Activated CD4-positive, alpha-beta memory T cell treated with anti-CD3 and anti-CD28 coated beads for 36 hours (primary cell): ENCODE measurements at regions not wholly inside any gene's neighbourhood (a gene's known extent, or its start where the extent isn't known, plus 50 kb on each side); places are given as distances from the start of the nearest gene placed in this dataset.
A peak's percentile ranks its signal among the peaks of the same experiment; 100 is the strongest.
"Not testable (repeated sequence)": the region's sequence is repeated elsewhere in the genome, so short reads cannot be mapped to it uniquely, and the experiment has no call there.

ENCODE experiments used
- CTCF ChIA-PET: fragments of 350-600 bp; sonication (Branson Sonifier 250); formaldehyde crosslinking; loops from one replicate; lab custom pipeline; 2021; ENCODE audit warnings: antibody characterized with exemption, inconsistent platforms; lab: Charles Lee
- POLR2A ChIA-PET: fragments of 350-600 bp; sonication (Branson Sonifier 250); formaldehyde crosslinking; loops from one replicate; lab custom pipeline; 2021; ENCODE audit warnings: antibody characterized with exemption; lab: Charles Lee
- DNase-seq: peaks from one replicate; pipeline ENCODE4 v3.0.0-alpha.2; 2020
- H3K27ac Mint-ChIP-seq: one replicate; pipeline ENCODE4 v1.8.0; 2021; ENCODE audit warnings: mixed read lengths
- H3K27me3 Mint-ChIP-seq: one replicate; pipeline ENCODE4 v1.8.0; 2021; ENCODE audit warnings: mixed read lengths
- H3K36me3 Mint-ChIP-seq: one replicate; pipeline ENCODE4 v1.8.0; 2021; ENCODE audit warnings: mixed read lengths
- H3K4me1 Mint-ChIP-seq: one replicate; pipeline ENCODE4 v1.8.0; 2021; ENCODE audit warnings: low read depth, mixed read lengths
- H3K4me3 Mint-ChIP-seq: one replicate; pipeline ENCODE4 v1.8.0; 2021; ENCODE audit warnings: mild to moderate bottlenecking, mixed read lengths
- H3K9me3 Mint-ChIP-seq: one replicate; pipeline ENCODE4 v1.8.0; 2021; ENCODE audit warnings: mixed read lengths
- intact Hi-C: fragments of 100-400 bp; cut with micrococcal nuclease; formaldehyde crosslinking; loops from one replicate; pipeline ENCODE4 v1.15.1; 2023

DNA sequence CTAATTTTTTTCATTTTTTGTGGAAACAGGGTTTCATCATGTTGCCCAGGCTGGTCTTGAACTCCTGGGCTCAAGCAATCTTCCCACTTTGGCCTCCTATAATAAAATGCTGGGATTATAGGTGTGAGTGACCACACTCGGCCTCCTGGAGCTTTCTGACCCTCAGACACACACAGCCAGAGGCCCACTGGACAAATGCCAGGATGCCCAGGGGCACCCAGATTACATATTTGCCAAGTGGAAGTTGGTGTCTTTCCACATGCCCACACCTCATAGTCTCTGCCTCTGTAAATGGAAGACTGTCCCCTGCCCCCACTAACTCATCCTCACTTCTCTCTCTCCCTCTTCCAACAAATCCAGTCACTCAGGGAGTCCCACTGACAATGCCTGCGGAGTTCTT is 63.4 kb upstream of the LRP8 start:
- DNase-seq = no peak
- no peaks in the 10 kb centered on the region for H3K36me3 Mint-ChIP-seq
- POLR2A ChIA-PET = no interaction called here
- H3K27me3 Mint-ChIP-seq = no peaks in the 10 kb centered on the region
- peaks cover 2% of the 10 kb centered on the region for H3K4me1 Mint-ChIP-seq
- CTCF ChIA-PET = interaction anchor here (10.3 kb wide), 1 partner anchor 111 kb away, joined by 163 read pairs; no protein-coding TSS in a partner anchor
- H3K27ac Mint-ChIP-seq = no peak overlapping the region
- intact Hi-C loops = loop anchor here (5.0 kb wide), 1 partner anchor 99 kb away; no protein-coding TSS in a partner anchor
- no peak overlapping the region for H3K4me3 Mint-ChIP-seq
- peaks cover 3% of the 10 kb centered on the region for H3K9me3 Mint-ChIP-seq

DNA sequence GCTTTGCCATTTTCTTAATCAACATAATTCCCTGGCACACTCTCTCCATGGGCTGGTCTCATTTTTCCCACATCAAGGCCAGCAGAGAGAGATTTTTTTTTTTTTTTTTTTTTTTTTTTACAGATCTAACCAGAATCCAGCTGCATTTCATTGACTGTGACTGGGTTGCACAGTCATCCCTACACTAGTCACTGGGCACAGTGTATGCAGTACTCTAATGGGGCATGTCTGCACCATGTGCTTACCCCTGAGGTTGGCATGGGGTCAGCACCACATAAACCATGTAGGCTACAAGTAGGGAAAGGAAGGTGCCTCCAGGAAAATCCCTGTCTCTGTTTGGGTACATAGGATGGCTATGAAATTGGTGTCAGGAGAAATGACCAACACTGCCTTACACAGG is 64.1 kb upstream of the LRP8 start:
- Mint-ChIP-seq H3K27ac (no peak overlapping the region), H3K27me3 (no peaks in the 10 kb centered on the region), H3K36me3 (no peaks in the 10 kb centered on the region), H3K9me3 (peaks cover 3% of the 10 kb centered on the region), H3K4me3 (no peak overlapping the region), H3K4me1 (peaks cover 2% of the 10 kb centered on the region)
- ChIA-PET POLR2A (no interaction called here), CTCF (interaction anchor here (1.7 to 10.3 kb wide), 4 partner anchors 11 to 116 kb away, joined by 11 to 163 read pairs (median 24); no protein-coding TSS in a partner anchor)
- no peak for DNase-seq
- intact Hi-C loops = loop anchor here (5.0 kb wide), 1 partner anchor 100 kb away; no protein-coding TSS in a partner anchor

DNA sequence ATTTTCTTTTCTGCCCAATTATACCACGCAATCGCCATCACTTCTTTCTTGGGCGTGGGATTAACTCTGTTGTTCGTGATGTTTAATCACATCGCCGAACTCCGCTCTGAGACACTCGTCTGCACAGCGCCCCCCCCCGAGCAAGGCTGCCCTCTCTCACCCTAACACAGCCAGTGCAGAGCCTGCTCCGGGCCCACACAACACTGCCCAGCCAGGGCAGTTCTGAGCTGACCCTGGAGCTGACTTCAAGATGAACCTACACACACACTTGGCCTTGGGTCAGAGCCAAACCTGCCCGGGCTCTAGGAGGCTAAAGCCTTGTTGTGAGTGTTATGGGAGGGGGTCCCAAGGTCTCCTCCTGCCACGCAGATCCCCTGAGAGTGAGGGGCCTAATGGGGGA is 64.6 kb upstream of the LRP8 start:
- CTCF ChIA-PET = interaction anchor here (1.2 to 10.3 kb wide), 11 partner anchors 11 to 206 kb away, joined by 3 to 163 read pairs (median 7); no protein-coding TSS in a partner anchor
- no peak for DNase-seq
- Mint-ChIP-seq H3K27me3 (no peaks in the 10 kb centered on the region), H3K9me3 (no peaks in the 10 kb centered on the region), H3K4me3 (no peak overlapping the region), H3K36me3 (no peaks in the 10 kb centered on the region), H3K27ac (no peak overlapping the region), H3K4me1 (peaks cover 2% of the 10 kb centered on the region)
- intact Hi-C loops = loop anchor here (5.0 kb wide), 1 partner anchor 100 kb away; no protein-coding TSS in a partner anchor
- POLR2A ChIA-PET = no interaction called here

DNA sequence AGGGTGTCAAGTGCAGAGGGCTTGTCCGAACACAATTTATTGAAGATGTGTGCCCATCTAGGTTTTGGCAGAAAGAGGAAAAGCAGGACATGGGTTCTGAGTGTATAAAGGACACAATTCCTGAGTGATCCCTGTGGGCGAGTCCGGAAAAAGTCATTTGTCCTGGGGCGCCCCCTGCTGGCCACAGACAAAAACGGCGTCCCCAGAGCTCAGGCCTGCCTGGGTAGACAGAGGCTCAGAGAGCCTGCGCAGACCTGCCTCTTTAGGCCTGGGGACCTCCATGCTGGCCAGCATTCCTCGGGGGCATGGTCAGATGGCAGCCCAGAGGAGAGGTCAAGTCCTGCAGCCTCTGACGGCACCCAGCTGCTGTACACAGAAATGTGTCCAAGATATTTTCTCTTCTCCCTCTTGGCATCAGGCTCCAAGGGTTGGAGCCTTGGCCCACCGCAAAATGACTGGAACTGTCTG is 65.5 kb upstream of the LRP8 start:
- H3K4me1 Mint-ChIP-seq = peaks cover 2% of the 10 kb centered on the region
- ChIA-PET CTCF (interaction anchor here (0.5 to 10.3 kb wide), 31 partner anchors 10 to 212 kb away, joined by 3 to 163 read pairs (median 5); partner anchors contain the start of gene MAGOH), POLR2A (interaction anchor here (1.4 kb wide), 1 partner anchor 115 kb away, joined by 3 read pairs; no protein-coding TSS in a partner anchor)
- no peaks in the 10 kb centered on the region for H3K27me3 Mint-ChIP-seq
- DNase-seq = peak; percentile 80
- intact Hi-C loops = loop anchor here (1.0 to 5.0 kb wide), 3 partner anchors 67 to 115 kb away; no protein-coding TSS in a partner anchor
- H3K9me3 Mint-ChIP-seq = no peaks in the 10 kb centered on the region
- no peaks in the 10 kb centered on the region for H3K36me3 Mint-ChIP-seq
- no peak overlapping the region for H3K4me3 Mint-ChIP-seq
- no peak overlapping the region for H3K27ac Mint-ChIP-seq

DNA sequence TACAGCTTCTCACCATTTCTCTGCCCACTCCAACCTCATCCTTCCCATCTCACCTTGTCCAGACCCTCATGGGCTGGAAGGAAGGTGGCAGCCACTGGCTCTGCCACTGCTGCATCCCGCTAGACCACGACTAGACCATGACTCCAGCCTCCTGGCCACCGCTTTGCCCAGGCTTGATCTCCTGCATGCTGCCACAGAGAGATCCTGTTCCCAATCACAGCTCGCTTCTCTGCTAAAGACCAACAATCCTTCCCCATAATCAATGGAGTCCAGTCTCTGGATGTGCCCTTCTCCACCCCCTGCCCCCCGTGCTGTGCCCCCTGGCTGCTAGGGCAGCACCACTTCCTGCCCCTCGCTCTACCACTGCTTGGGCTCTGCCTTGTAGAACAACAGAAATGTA is 64.9 kb upstream of the DMRTB1 start:
- ChIA-PET CTCF (interaction anchor here (0.9 to 10.3 kb wide), 11 partner anchors 9 to 213 kb away, joined by 3 to 163 read pairs (median 6); no protein-coding TSS in a partner anchor), POLR2A (interaction anchor here (1.4 kb wide), 1 partner anchor 116 kb away, joined by 3 read pairs; no protein-coding TSS in a partner anchor)
- Mint-ChIP-seq H3K27ac (no peak overlapping the region), H3K4me1 (peaks cover 2% of the 10 kb centered on the region), H3K27me3 (no peaks in the 10 kb centered on the region), H3K36me3 (no peaks in the 10 kb centered on the region), H3K9me3 (no peaks in the 10 kb centered on the region), H3K4me3 (no peak overlapping the region)
- intact Hi-C loops = loop anchor here (5.0 kb wide), 1 partner anchor 102 kb away; no protein-coding TSS in a partner anchor
- DNase-seq = no peak

DNA sequence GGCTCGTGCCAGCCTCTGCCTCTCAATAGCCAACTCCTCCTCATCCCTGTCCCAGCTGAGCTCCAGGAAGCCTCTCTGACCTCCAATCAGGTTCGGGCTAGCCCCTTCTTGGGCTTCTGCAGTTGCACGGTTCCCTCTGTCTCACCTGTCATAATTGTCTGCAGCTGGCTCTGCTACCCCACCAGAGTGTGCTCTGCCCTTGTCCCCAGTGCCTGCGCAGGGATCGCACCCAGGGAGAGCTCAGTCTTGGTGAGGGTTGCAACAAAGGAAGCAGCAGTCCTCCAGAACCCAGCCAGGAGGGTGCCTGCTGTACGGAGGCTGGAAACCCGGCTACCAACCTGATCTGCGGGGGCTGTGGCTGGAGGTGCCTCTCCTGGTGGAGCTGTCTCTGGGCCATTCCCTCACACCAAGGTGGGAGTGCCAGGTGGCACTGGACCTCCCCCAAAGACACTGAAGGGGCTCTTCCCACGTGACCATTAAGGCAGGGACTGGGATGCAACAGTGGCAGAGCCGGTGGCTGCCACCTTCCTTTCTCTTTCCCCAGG is 63.5 kb upstream of the DMRTB1 start:
- ChIA-PET CTCF (interaction anchor here (0.5 to 10.3 kb wide), 3 partner anchors 9 to 371 kb away, joined by 3 to 163 read pairs (median 8); no protein-coding TSS in a partner anchor), POLR2A (no interaction called here)
- intact Hi-C loops = no loop called here
- DNase-seq = no peak
- Mint-ChIP-seq H3K4me1 (peaks cover 2% of the 10 kb centered on the region), H3K27me3 (no peaks in the 10 kb centered on the region), H3K36me3 (no peaks in the 10 kb centered on the region), H3K4me3 (no peak overlapping the region), H3K9me3 (no peaks in the 10 kb centered on the region), H3K27ac (no peak overlapping the region)

DNA sequence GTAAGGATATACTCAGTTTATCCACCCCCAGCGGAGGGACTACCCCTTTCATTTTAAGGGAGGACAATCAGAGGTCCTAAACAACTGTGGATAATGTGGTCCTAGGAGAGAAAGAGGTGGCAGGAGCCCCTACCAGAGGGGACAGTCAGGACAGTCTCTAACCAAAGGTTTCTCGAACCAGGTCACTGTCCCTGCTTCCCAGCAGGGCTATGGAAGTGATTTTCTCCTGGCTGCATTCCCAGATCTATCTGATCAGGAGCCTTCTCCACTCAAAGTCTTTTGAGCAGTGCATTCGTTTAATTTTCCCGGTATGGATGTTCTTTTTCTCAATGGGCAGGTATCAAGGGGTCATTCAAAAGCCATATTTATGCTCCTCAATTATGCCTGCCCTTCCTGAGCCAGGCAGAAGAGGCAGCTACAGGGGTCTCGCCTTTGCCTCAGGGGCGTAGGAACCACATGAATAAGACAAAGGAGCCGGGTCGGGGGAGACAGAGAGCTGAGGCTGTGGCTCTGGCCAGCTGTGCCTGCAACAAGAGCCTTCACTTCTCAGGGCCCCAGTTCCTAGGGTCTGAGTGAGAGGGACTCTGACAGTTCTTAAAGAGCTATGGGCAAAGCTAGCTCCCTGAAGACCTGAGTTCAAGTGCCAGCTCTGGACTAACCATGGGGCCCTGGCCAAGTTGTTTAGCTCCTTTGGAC is 62.5 kb upstream of the DMRTB1 start:
- no peak overlapping the region for H3K4me3 Mint-ChIP-seq
- H3K4me1 Mint-ChIP-seq = peaks cover 2% of the 10 kb centered on the region
- no peaks in the 10 kb centered on the region for H3K27me3 Mint-ChIP-seq
- H3K27ac Mint-ChIP-seq = no peak overlapping the region
- no peaks in the 10 kb centered on the region for H3K9me3 Mint-ChIP-seq
- ChIA-PET CTCF (interaction anchor here (0.5 to 10.3 kb wide), 2 partner anchors 116 to 371 kb away, joined by 3 to 163 read pairs; no protein-coding TSS in a partner anchor), POLR2A (no interaction called here)
- intact Hi-C loops = no loop called here
- DNase-seq = no peak
- H3K36me3 Mint-ChIP-seq = no peaks in the 10 kb centered on the region

DNA sequence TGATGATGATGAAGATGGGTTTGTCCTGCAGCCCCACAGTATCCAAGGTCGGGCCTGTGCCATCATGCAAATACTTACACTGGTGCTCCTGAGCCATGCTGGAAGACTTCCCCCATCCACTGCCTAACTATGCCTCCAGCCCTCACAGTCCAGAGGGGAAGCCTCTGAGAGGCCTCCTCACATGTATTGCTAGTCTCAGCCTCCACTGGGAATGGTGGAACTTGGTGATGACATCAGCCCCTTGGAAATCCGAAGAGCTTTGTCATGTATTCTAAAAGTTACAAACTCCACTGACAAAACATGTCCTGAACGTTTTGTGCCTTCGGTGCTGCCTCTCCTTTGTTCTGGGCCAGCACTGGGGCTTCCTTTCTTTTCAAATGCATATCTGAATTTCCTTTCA is 61.1 kb upstream of the DMRTB1 start:
- intact Hi-C loops = no loop called here
- no peak for DNase-seq
- Mint-ChIP-seq H3K27ac (no peak overlapping the region), H3K27me3 (no peaks in the 10 kb centered on the region), H3K4me3 (no peak overlapping the region), H3K4me1 (peaks cover 2% of the 10 kb centered on the region), H3K9me3 (no peaks in the 10 kb centered on the region), H3K36me3 (no peaks in the 10 kb centered on the region)
- ChIA-PET CTCF (interaction anchor here (10.3 kb wide), 1 partner anchor 118 kb away, joined by 163 read pairs; no protein-coding TSS in a partner anchor), POLR2A (no interaction called here)

DNA sequence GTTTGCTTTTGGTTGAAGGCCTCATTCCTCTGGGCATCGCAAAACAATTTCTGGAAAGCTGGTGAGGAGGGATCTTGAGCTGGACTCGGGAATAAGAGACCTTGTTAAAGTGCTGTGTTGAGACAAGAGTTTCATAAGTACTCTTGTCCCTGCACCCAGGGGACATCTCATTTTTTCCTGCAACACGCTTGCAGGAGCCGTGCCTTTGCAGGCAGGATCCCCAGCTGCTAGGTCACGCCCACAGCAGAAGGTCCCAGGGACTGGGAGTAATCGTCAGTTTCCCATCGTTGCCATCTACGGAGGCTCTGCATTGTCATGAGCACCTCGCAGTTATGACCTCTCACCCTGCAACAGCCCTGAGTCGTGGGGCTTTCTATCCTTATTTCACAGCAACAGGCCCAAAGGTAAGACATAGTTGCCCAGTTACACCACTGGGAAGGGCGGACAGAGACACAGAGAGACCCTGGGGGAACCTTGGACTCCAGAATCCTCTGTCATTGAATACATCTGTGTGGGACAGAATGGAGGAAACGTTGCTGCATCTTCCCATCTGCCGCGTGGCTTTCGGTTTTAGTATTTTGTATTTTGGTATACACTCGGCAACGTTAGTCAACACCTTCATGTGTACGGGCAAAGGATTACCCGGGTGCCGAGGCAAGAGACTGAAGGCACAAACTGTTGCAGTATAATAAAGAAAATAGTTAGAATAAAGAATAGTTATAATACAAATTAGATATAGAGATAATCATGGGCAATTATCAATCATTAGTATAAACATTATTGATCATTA is 60.4 kb upstream of the DMRTB1 start:
- intact Hi-C loops = no loop called here
- Mint-ChIP-seq H3K9me3 (no peaks in the 10 kb centered on the region), H3K4me3 (no peak overlapping the region), H3K36me3 (no peaks in the 10 kb centered on the region), H3K27ac (no peak overlapping the region), H3K4me1 (no peaks in the 10 kb centered on the region), H3K27me3 (no peaks in the 10 kb centered on the region)
- DNase-seq = no peak
- ChIA-PET CTCF (interaction anchor here (10.3 kb wide), 1 partner anchor 119 kb away, joined by 163 read pairs; no protein-coding TSS in a partner anchor), POLR2A (no interaction called here)

DNA sequence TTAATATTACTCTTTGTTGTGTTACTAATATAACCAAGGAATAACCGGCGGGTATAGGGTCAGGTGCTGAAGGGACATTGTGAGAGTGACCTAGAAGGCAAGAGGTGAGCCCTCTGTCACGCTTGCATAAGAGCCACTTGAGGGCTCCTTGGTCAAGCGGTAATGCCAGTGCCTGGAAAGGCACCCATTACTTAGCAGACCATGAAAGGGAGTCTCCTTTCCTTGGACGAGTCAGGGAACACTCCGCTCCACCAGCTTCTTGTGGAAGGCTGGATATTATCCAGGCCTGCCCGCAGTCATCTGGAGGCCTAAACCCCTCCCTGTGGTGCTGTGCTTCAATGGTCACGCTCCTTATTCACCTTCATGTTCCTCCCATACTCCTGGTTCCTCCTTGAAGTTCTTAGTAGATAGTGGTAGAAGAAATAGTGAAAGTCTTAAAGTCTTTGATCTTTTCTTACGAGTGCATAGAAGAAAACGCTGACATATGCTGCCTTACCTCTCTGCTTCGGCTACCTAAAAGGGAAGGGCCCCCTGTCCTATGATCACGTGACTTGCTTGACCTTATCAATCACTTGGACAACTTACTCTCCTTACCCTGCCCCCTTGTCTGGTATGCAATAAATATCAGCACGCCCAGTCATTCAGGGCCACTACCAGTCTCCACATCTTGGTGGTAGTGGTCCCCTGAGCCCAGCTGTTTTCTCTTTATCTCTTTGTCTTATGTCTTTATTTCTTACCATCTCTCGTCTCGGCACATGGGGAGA is 59.6 kb upstream of the DMRTB1 start:
- H3K27me3 Mint-ChIP-seq, H3K27ac Mint-ChIP-seq, H3K36me3 Mint-ChIP-seq, intact Hi-C loops, H3K4me3 Mint-ChIP-seq, DNase-seq, H3K9me3 Mint-ChIP-seq, POLR2A ChIA-PET, H3K4me1 Mint-ChIP-seq: not testable (repeated sequence)
- CTCF ChIA-PET = interaction anchor here (1.2 kb wide), 1 partner anchor 121 kb away, joined by 4 read pairs; no protein-coding TSS in a partner anchor
